GM19324 (cell line): ENCODE measurements at regions not wholly inside any gene's neighbourhood (a gene's known extent, or its start where the extent isn't known, plus 50 kb on each side); places are given as distances from the start of the nearest gene placed in this dataset.
"Not testable (repeated sequence)": the region's sequence is repeated elsewhere in the genome, so short reads cannot be mapped to it uniquely, and the experiment has no call there.

ENCODE experiments used
- ATAC-seq: cut with Tn5 transposase; IDR thresholded peaks from one replicate; pipeline ENCODE4 v1.9.1; 2021; ENCODE audit warnings: mild to moderate bottlenecking, moderate library complexity; ENCODE audit not compliant: unreplicated experiment, low FRiP score

DNA sequence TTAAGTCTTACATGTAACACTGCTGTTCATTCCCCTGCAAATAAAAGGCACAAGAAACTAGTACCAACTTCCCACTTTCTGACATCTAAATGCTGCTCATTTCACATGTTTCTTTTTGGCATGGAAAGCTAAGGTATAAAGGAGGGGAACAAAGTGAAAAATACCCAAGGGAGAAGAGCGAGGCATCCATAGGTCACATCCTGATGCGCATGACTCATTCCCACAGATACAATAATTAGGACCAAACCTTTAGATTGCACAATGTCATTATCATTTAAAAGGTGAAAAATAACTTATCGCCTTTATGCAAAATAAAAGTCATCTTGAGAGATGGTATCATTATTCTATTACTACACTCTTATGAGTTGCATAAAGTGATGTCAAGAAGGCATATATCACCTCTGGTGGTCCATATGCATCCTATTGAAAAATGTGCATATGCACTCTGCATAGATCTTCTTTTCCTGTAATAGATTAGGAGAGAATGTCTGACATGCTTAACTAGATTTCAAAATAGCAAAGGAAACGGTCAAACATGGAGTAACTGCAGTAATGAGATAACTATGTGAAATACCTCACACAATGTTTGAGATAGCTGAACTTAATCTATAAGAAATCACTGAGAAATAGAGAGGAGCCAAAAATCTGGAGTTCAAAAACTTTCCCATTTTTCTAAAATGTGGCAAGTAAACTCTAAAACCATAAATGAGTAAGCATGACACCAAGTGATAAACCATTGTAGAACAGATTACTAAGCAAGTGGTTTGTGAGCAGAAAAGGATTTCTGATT lies 382.5 kb upstream of the TMTC1 start:
- no peak for ATAC-seq

DNA sequence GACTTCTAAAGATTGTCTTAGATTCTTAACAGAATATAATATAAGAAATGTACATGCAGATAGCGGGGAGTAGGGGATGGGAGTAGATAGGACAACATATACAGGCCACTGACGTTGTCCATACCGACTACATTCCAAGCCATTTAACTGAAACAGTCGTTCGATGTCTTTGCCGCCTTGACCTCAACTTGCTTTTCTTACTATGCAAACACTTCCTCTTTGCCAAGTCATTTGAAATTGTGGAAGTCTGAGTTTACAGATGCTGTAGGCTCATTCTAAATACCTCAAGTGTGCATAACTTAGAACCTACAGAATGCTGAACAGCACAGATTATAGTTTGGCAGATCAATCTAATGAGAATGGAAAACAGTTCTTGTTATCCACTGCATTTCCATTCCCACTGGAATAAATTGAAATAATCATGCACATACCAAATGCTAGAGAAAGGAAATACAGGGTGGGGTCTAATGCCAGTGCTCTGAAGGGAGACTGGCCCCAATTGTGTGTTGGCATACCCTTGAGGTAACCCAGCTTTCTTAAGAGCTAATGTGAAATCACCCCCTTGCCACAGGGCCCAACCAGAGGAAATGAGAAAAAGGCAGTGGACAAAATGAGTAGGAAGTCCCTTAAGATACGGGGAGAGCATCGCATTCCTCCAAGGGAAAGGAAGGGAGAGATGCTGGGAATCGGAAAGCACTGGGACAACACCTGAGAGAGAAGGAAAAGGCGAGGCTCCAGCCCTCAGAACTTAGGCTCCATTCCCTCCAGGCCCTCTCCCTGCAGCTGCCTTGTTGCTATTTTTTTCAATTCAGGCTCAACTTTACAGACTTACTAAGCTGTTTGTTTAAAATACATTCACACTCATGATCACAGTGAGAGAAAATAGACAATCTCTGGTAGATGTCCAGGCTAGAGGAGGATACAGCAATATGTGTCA lies 380.9 kb upstream of the TMTC1 start:
- no peak for ATAC-seq

DNA sequence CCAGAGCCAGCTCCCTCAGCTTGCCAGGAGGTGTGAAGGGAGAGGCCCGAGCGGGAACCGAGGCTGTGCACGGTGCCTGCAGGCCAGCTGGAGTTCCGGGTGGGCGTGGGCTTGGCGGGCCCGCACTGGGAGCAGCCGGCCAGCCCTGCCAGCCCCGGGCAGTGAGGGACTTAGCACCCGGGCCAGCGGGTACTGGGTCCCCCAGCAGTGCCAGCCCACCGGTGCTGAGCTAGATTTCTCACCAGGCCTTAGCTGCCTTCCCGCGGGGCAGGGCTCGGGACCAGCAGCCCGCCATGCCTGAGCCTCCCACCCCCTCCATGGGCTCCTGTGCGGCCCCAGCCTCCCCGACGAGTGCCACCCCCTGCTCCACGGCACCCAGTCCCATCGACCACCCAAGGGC lies 373.1 kb upstream of the TMTC1 start:
- not testable (repeated sequence) for ATAC-seq

DNA sequence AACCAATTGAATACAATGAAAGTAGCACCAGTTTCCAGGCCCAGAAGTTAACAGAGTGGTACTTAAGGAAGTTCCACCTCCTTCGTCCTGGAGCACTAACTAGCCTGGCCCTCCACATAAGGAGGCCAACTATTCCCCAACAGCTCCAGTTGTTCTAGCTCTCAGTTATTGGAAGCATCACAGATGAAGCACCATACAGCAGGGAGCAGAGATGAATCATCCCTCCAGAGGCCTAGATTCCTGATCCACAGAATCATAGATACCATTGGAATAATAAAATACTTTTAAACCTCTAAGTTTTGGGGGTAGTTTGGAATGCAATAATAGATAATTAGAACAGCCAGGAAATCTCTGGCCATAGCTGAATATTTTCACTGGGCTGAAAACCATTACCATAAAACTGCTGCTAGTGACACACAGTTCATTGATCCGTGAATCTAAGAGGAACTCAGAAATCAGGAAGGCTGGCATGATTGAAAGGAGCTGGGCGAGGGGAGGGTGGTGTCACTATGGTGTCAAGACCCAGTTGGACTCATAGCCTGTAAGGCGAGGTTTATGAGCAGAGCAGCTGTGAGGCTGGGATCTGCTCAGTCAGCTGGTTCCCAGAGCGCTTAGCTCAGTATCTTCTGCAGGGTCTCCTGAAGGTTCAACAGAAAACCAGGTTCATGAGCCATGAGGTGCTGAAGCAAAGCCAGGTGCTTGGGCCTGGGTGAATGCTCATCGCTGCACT lies 371.4 kb upstream of the TMTC1 start:
- ATAC-seq: no peak

DNA sequence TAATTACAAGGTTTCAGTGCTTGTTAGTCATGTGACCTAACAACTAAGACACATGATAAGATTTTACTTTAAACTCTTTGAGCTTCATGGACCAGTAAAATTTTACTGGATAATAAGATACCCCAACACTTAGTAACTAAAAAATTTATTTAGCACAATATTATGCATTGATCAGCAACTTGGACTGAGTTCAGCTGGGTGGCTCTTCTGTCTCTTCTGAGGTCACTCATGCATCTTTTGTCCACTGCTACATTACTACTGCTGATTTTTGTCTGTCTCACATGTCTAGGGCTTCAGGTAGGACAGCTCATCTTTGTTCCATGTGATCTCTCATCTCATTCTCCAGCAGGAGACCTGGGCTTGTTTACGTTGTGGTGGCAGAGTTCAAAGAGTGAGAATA lies 370.2 kb upstream of the TMTC1 start:
- ATAC-seq: no peak

DNA sequence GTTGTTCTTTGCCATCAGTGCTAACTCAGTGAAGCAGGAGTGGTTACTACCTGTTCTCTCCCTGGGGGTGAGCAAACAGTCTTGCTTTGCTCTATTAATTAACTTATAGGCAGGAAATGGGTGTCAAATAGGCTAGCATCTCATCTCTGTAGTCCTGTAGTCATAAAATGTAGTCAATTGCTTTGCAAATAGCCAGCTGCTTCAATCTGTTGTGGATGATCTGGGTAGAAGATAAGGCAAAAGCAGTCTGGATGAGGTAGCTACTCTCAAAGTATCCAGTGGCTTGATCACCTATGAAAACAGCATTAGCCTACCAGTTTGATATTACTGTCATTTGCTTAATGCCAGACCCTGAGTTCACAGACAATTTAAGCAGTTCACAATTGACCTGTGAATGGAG lies 369.0 kb upstream of the TMTC1 start:
- ATAC-seq: no peak

DNA sequence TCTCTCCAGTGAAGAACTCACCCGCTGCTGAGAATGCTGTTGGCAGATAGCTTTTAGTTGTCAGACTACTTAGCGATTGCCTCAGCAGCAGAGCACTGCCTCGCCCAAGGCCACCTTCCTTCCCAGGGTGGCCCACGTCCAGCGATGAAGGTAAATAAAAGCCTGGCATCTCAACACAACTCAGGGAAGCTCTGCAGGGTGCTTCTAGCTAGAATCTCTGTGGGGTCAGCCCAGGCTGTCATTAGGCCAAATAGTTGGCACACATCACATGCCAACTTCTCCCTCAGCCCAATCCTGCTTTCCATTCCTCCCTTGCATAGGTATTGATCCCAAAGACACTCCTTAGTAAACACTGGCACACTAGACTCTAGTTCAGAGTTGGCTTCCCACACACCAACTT lies 368.1 kb upstream of the TMTC1 start:
- ATAC-seq: no peak

DNA sequence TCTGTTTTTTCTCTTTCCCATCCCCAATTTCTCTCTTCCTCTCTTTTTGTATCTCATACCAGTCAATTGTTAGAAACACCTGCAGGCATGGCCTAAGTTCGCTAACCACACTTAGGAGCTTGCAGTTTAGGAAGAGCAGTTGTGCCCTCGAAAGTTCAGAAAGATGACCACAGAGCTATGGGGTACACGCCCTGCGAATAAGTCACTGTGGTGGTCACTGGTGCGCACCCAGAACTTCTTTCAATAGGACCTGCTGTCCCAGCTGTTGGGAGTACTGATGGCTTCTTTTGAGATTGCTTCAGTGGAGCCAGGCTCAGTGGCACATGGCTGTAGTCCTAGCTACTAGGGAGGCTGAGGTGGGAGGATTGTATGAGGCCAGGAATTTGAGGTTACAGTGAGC lies 362.8 kb upstream of the TMTC1 start:
- no peak for ATAC-seq

DNA sequence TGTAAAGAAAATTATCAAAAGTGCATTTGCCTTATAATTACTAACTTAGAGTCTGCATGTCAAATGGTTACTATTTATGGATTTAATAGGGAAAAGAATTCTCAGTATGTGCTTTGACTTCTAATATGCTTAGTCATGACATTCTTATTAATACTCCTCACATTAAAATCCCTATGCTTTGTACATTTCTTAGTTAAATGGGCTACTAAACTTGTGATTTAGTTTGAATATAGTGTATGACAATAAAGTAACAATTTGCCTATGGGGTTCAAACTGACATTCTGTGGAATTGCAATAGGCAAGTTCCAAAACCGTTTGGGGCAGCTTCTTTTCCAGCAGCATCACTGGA lies 361.9 kb upstream of the TMTC1 start:
- no peak for ATAC-seq

DNA sequence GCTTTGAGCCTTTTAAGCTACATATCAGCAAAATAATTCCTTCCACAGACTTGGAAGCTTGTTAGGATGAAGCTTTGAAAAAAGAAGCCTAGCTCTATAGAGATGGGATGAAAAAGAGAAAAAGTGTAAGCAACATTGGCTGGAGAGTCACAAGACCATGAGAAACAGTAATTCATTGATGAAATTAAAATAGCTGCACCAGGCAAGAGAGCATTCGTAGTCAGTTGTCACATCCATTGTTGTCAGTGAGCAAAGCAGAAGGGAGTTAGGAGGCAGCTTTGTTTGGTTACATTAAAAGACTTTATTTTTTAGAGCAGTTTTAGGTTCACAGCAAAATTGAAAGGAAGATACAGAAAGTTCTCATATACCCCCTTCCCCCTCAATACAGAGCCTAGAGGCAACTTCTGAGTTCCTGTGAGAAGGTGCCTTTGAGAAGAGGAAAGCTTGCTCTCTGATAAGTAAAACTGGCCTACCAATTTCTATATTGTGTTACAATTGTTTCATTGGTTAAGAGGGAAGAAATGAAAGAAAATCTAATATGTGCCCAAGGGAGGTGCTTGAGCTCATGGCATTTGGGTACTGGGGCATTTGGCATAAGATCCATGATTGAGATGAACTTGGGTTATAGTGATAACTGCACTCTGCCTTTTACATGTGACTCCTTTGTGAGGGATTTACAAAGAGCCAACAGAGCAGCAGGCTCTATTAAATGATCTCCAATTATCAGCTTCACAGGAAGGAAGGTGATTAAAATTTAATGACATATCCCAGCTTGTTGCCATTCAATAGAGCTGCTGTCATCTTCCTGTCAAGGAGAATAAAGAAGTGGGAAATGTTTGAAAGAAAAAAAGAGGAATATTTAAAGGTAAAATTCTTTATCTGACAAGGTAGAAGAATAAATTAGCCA lies 361.3 kb upstream of the TMTC1 start:
- ATAC-seq: no peak

DNA sequence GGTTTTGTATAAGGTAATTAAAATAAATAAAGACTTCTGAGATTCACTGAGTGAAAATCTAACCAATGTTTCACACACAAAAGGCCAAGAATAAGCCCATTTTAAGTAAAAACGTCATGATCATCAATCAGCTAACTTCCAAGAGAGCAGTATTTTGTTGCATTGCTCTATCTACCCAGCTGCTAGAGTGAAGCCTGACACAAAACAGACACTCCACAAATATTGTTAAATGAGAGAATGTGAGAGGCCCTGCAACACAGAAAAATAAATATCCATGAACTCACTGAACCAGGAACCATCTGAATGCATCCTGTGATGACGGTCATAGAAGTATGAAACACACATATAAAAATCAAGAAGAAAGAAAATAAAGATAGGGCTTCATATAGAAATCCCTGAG lies 358.6 kb upstream of the TMTC1 start:
- no peak for ATAC-seq

DNA sequence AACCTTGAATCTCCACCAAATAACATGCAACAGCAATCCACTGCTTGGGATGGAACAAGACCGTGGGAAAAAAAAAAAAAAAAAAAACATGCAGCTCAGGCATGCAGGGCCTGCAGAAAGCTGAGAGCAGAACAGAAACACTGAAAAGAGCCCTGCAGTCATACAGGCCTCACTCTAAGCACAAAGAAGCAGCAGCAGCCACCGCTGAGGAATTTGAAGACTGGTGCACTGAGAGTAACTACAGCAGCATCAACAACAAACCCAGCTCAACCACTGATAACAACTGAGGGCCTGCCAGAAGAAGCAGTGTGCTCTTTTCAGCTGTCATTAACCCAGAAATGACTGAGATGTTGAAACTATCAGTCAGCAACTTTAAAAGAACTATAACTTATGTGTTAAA lies 354.7 kb upstream of the TMTC1 start:
- ATAC-seq: no peak

DNA sequence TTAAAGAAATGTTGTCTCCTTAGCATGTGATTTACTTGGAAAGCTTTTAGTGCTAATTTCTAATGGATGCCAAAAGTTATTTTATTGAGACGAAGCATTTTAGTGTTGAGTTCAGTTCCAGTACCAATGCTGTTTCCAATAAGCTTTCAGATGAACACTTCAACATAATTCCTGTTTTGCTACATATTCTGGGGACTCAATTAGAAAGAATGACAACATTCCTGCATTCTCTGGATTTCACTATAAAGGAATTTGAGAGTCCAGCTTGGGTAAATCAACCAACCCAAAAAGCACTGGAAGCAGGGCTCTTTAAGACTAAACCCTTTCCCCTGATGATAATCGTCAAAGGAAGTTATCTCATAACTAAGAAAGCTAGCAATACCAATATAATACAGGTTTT lies 353.0 kb upstream of the TMTC1 start:
- ATAC-seq: no peak

DNA sequence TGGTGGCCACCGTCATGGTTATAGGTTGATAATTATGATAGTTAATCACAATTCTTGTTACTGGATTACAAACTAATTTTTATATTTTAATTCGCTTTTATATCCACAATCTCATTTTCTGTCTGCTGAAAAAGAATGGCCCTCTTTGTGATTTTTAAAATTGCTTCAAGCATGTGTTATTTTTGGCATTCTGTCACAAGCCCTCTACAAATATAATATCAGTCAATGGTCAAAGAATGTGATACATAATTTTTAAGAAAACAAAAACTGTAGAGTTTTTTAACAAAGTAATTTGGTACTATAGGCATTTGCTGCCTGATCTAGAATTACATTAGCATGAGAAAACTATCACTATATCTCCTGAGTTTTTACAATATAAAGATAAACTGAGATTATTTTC lies 352.0 kb upstream of the TMTC1 start:
- ATAC-seq: no peak

DNA sequence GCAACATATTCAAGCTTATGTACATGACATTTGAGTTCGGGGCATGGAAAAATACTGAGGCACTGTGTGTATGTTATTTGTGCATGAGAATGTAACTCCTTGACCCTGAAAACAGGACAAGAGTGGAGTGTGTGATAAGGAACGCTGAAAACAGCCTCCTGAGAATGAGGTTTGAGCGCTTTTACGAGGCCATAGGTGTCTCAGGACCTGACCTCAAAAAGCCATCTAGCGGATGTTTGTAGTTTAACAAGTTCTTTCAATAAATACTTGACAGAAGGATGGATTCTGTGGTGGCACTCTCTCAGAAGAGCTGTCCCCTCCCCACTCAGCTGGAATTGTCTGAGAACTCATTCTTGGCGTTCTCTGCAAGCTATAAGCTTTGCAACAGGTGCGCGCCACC lies 350.5 kb upstream of the TMTC1 start:
- no peak for ATAC-seq

DNA sequence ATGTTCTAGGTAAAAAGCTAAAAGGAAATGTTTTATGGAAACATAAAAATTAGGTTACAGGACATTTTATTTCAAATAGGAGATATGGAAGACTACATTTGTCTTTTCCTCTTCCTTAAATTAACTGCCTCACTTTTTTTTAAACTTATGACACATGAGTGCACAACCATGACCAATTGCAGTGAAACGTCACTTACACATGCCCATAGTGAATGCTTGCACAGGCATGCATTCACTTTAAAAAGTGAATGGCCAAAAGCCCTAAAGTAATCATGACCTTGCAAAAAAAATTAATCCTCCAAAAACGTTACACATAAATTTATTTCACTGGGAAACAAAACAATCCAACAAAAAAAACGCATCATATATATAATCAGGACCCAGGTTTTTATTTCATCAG lies 343.2 kb upstream of the TMTC1 start:
- no peak for ATAC-seq

DNA sequence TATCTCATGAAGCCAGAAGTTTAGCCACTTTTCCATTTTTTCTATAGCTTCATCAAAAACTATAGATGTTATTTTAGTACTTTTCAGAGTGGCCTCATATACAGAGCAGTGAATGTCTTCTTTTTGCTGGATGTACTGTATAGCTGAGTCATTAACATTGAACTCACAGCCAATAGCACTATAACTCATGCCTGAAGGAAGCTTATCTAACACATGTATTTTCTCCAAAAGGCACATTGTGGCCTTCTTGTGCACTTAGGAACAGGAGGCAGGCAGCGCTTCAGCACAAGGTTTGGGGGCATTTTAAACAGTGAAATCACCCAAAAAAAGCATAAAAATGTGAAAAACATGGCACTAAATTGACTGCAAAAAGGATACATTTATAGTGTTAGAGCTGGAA lies 336.8 kb upstream of the TMTC1 start:
- no peak for ATAC-seq

DNA sequence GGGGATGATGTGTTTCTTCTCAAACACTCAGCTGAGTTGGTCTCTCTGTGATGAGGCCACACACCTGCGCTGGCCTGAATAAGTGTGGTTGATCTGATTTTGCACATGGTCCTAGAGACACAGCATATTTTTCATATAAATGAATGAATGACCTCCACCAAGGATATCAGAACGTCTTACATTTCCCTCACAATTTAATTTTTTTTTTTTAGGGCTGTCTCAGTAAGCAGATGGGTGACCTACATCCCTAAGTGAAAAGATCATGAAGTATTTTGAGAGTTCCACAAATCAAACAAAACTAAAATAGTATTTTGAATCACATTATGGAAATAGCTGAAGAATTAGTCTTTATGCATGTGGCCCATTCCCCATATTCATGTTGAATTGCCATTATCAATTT lies 333.7 kb upstream of the TMTC1 start:
- no peak for ATAC-seq

DNA sequence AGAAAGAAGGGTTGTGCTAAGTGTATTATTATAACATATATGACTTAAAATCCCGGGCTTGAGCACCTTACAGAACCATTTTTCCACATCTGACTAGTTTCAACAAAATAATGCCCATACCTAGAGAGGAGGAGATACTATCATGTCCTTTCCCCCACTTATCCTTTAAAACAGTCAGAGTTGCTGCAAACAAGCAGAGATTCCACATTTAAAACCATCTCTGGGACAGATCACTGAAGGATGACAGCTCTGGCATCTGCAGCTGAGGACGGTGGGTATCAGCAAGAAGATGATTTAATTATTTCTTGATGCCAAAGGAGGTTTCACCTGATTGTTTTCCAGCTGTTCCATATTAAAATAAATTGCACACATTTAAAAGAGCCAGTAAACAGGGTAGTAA lies 328.0 kb upstream of the TMTC1 start:
- ATAC-seq: no peak

DNA sequence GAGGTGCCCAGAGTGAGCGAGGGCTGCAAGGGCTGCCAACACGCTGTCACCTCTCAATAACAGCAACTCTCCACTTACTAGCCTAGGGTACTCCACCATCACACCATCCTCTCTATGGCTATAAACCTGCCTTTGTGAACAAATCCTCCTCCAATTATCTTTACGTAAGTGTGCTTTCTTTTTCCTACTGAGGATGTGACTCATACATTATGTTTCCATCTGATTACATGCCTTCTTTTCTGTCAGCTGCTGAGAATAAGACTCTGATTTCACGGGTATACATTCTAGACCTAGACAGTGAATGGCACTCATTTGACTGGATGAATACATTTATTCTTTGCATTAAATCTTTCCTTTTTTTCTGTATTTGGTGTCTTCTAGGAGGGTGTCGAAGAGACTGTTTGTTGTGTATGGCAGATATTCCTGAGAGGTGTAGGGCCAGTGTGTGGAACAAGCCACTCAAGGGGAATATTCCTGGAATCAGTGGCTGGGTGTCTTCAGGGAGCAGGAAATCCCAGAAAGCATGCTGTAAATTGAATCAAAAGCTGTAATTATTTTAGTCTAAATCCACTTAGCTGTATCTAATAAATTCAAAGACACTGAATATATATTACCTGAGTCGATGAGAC lies 327.3 kb upstream of the TMTC1 start:
- no peak for ATAC-seq
